ENCODE measurements at regions not wholly inside any gene's neighbourhood (a gene's known extent, or its start where the extent isn't known, plus 50 kb on each side); places are given as distances from the start of the nearest gene placed in this dataset.

DNA sequence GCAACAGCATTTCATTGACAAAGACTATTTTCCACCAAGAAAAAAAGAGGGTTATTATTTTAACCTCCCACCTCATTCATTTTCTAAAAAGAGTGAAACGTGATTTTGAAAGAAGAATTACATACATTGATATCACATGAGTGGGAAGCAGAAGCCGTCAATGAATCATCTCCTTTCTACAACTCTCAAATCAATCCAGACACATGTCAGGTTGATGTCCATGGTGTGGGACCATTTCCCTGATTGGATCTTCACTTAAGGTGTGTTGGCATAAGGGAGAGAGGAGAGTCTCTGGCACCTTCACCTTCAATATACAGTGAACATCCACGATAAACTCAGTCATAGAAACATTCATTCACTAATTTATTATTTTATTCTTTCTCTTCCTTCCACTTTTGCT lies 1095.1 kb downstream of the BCL11B start:
- no peak overlapping the region for H3K4ac ChIP-seq (ENCODE audit: low read depth, low read length)
- BruUV-seq (replicated peaks), result no TSS peak
- no peak overlapping the region for H3K23ac ChIP-seq (ENCODE audit: low read depth, low read length)
- H3K56ac ChIP-seq (ENCODE audit: extremely low read depth, insufficient read depth, low read length), result no peak overlapping the region
- H4K8ac ChIP-seq (ENCODE audit: low read depth in 2 of 2, low read length in 2 of 2), result no peak overlapping the region
- CTCF ChIA-PET, result no interaction called here
- in situ Hi-C loops (cut with MboI; ENCODE audit: low sequenced_read_pairs), result no loop called here
- H3K36me3 ChIP-seq (ENCODE audit: control insufficient read depth, insufficient read depth, low read length), result no peaks in the 10 kb centered on the region
- H3K27ac ChIP-seq (ENCODE audit: insufficient read depth, low read length), result no peak overlapping the region
- dilution Hi-C loops (cut with HindIII; ENCODE audit: low sequenced_read_pairs, unreplicated experiment), result no loop called here
- H2AK5ac ChIP-seq (ENCODE audit: low read depth, low read length), result no peak overlapping the region
- intact Hi-C loops (cut with micrococcal nuclease), result no loop called here
- H2AK9ac ChIP-seq (replicated peaks; ENCODE audit: low read depth, low read length, poor library complexity), result no peak overlapping the region
- no peak overlapping the region for H2AFZ ChIP-seq (replicated peaks; ENCODE audit: low read length, poor library complexity)
- H2BK120ac ChIP-seq (ENCODE audit: low read depth, low read length), result no peak overlapping the region
- H3K4me3 ChIP-seq (ENCODE audit: insufficient read depth, low read depth, low read length), result no peak overlapping the region
- H3K79me1 ChIP-seq (ENCODE audit: low read depth in 1 of 2, low read length in 2 of 2), result no peaks in the 10 kb centered on the region
- H4K5ac ChIP-seq (ENCODE audit: low read depth, low read length), result no peak overlapping the region
- POLR2A ChIA-PET (ENCODE audit: unreplicated experiment), result no interaction called here
- H3K27me3 ChIP-seq (ENCODE audit: control insufficient read depth, insufficient read depth, low read length), result no peaks in the 10 kb centered on the region
- no peak overlapping the region for H3K14ac ChIP-seq (replicated peaks; ENCODE audit: low read depth, low read length)
- H2BK20ac ChIP-seq (ENCODE audit: low read depth, low read length), result no peak overlapping the region
- no peak overlapping the region for H2BK5ac ChIP-seq (ENCODE audit: low read depth, low read length, poor library complexity, severe bottlenecking)
- H4K20me1 ChIP-seq (ENCODE audit: insufficient read depth, low read length), result no peaks in the 10 kb centered on the region
- H3K9me1 ChIP-seq (ENCODE audit: insufficient read depth, low read length), result no peaks in the 10 kb centered on the region
- no peaks in the 10 kb centered on the region for H3K4me1 ChIP-seq (ENCODE audit: control insufficient read depth, insufficient read depth, low read length)
- H4K91ac ChIP-seq (ENCODE audit: insufficient read depth, low read depth, low read length), result no peak overlapping the region
- WGBS, 2 experiments (ENCODE audit: extremely low coverage in 2 of 2, insufficient read length in 1 of 2), result no CpG with 5 or more reads among the region's 3 CpGs
- TF ChIP-seq RCOR1 (IDR thresholded peaks at IDR 0.05; ENCODE audit: insufficient replicate concordance, low read length), result no peak
- TF ChIP-seq, protein P1, sequence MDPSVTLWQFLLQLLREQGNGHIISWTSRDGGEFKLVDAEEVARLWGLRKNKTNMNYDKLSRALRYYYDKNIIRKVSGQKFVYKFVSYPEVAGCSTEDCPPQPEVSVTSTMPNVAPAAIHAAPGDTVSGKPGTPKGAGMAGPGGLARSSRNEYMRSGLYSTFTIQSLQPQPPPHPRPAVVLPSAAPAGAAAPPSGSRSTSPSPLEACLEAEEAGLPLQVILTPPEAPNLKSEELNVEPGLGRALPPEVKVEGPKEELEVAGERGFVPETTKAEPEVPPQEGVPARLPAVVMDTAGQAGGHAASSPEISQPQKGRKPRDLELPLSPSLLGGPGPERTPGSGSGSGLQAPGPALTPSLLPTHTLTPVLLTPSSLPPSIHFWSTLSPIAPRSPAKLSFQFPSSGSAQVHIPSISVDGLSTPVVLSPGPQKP (IDR thresholded peaks at IDR 0.05; ENCODE audit: borderline replicate concordance, low read depth, low read length), result no peak
- no peak for TF ChIP-seq RAD21 (IDR thresholded peaks at IDR 0.05; ENCODE audit: low read length)
- TF ChIP-seq NFE2L2 (IDR thresholded peaks at IDR 0.05; ENCODE audit: low read depth, low read length), result no peak
- TF ChIP-seq CEBPB (IDR thresholded peaks at IDR 0.05; ENCODE audit: low read depth, low read length), result no peak
- TF ChIP-seq SMC3 (IDR thresholded peaks at IDR 0.05; ENCODE audit: low read depth, low read length), result no peak
- TF ChIP-seq POLR2A (IDR thresholded peaks at IDR 0.05; ENCODE audit: low read depth, low read length), result no peak
- TF ChIP-seq CHD1 (IDR thresholded peaks at IDR 0.05; ENCODE audit: low read depth, low read length), result no peak
- TF ChIP-seq RFX5 (IDR thresholded peaks at IDR 0.05; ENCODE audit: low read depth, low read length), result no peak
- TF ChIP-seq MAFK (IDR thresholded peaks at IDR 0.05; ENCODE audit: low read depth, low read length), result no peak
- TF ChIP-seq BHLHE40 (IDR thresholded peaks at IDR 0.05; ENCODE audit: low read depth, low read length), result no peak
- TF ChIP-seq FOS (IDR thresholded peaks at IDR 0.05; ENCODE audit: low read depth, low read length), result no peak
- TF ChIP-seq CTCF (conservative IDR thresholded peaks at IDR 0.05; ENCODE audit: low read depth, low read length), result no peak
- no peak for TF ChIP-seq MAZ (IDR thresholded peaks at IDR 0.05; ENCODE audit: borderline replicate concordance, low read depth, low read length)
- TF ChIP-seq, protein P2, sequence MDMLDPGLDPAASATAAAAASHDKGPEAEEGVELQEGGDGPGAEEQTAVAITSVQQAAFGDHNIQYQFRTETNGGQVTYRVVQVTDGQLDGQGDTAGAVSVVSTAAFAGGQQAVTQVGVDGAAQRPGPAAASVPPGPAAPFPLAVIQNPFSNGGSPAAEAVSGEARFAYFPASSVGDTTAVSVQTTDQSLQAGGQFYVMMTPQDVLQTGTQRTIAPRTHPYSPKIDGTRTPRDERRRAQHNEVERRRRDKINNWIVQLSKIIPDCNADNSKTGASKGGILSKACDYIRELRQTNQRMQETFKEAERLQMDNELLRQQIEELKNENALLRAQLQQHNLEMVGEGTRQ (IDR thresholded peaks at IDR 0.05; ENCODE audit: low read depth, low read length), result no peak
- no peak for TF ChIP-seq MXI1 (IDR thresholded peaks at IDR 0.05; ENCODE audit: borderline replicate concordance, low read depth, low read length)
- H3K18ac ChIP-seq (ENCODE audit: low read depth, low read length), result no peak overlapping the region
- DNase-seq (no peak), ATAC-seq (ENCODE audit: low read depth) (no peak)
- H2BK15ac ChIP-seq (ENCODE audit: low read depth, low read length), result no peak overlapping the region
- peaks cover 34% of the 10 kb centered on the region for H3K9me3 ChIP-seq (ENCODE audit: control insufficient read depth, insufficient read depth, low read length)
- H3K4me2 ChIP-seq (ENCODE audit: low read depth, low read length), result no peak overlapping the region
- no peak overlapping the region for H3K9ac ChIP-seq (ENCODE audit: low read depth, low read length)

Data from IMR-90 (cell line).